Adrenal gland (tissue), 5 donors: ENCODE measurements at regions not wholly inside any gene's neighbourhood (a gene's known extent, or its start where the extent isn't known, plus 50 kb on each side); places are given as distances from the start of the nearest gene placed in this dataset.

Experiments used
- CTCF ChIP-seq, 6 experiments: fragments of 450-650 bp in 4 of 6; fragments of 200-600 bp in 2 of 6; sonication (generic) in 1 of 6; IDR thresholded peaks; 1 replicate in 5 of 6; 2 replicates in 1 of 6; pipeline versions ENCODE4 v1.5.1 to v1.8.0; 2016 to 2021; ENCODE audit warnings: antibody characterized with exemption in 6 of 6, mild to moderate bottlenecking in 2 of 6, moderate library complexity in 1 of 6
- POLR2A ChIP-seq, 2 donors: fragments of 450-650 bp; IDR thresholded peaks; one replicate each; pipeline ENCODE4 v1.6.1; 2017; ENCODE audit warnings: antibody characterized with exemption in 2 of 2, mild to moderate bottlenecking in 2 of 2, moderate library complexity in 1 of 2
- donor health status: DM: no; HTN: no; CAD: no.

GRCh38 chr11:92317721-92318120, 93.1 kb downstream of the FAT3 start:
- no peak for TF ChIP-seq CTCF (IDR thresholded peaks at IDR 0.05)
- no peak for TF ChIP-seq POLR2A (IDR thresholded peaks at IDR 0.05)
